HS-27A (cell line): ENCODE measurements at regions not wholly inside any gene's neighbourhood (a gene's known extent, or its start where the extent isn't known, plus 50 kb on each side); places are given as distances from the start of the nearest gene placed in this dataset.

Experiments used
- DNase-seq: peaks from one replicate; pipeline ENCODE4 v3.0.0-alpha.2; 2012; ENCODE audit warnings: low read depth, missing footprints

GRCh38 chr4:146998157-146998556 lies 52.5 kb upstream of the TTC29 start:
- no peak for DNase-seq

GRCh38 chr4:147003956-147004809 lies 58.5 kb upstream of the TTC29 start:
- no peak for DNase-seq

DNA sequence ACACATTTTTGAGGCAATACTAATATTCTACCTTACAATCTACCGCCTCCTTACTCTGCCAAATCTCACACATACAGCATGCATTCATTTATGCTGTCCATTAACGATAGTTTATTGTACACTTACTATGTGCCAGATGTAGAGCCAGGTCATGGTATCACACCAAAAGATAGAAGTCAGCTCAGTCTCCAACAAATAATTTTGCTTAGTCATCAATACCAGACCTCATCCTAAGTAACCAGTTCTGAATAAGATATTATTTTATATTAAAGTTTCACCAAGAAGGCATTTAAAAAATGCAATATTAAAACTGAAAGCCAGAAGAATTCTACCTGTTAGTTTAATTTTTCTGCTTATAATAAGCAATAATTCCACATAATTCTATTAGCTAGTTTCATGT lies 60.6 kb upstream of the TTC29 start:
- no peak for DNase-seq

DNA sequence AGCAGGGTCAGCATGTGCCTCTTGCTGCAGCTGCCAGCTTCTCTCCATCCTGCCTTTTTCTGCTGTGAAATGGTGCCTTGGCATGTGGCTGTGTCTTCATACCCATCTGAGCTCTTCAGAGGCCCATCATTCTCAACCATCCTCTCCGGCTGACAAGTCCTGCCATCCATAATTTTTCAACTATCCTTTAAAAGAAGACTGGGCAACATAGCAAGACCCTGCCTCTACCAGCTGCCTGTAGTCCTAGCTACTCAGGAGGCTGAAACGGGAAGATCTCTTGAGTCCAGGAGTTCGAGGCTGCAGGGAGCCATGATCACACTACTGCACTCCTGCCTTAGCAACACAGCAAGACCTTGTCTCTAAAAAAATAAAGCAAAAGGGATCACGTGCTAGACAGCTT lies 64.2 kb upstream of the TTC29 start:
- no peak for DNase-seq

DNA sequence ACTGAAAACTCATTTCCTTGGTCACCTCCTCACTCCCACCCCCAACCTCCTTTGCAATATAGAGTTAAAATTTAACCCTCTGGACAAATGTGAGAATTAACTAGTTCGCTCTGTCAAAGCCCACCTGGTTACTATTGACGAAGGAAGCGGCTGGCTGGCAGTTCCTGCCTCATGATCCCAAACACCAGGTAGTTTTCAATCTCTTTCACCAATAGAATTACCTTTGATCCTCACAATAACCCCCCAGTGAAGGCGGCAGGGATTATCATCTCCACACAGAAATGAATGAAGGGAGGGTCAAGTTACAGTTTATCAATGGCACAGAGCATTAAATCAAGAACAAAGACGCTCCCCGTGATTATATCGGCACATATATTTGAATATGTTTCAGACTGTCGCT lies 65.7 kb upstream of the TTC29 start:
- DNase-seq = no peak

DNA sequence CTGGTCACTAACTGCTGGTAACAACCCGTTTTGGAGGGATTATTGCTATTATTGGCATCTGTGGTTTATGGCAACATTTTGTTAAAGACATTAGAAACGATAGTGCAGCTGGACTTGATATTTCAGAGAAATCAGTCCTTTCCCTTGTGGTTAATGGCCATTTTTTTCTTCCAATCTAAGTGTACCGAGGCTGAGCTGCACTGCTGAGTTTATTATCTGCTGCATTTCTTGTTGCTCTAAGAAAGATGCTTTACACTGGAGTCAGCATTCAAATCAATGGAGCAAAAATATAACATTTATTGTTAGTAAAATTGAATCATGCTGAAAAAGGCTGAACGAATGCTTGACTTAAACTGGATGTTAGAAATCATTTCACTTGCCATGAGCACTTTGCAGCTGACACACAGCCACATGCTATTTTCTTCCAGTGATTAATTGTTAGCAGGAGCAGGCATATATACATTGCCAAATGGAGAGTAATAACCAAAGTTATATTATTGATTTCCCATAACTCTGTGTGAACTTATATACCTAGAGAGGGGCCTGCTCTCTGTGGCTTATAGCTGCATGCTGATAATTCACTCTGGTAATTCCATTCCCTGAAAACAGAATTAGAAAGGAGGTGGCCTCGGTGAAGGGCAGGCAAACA lies 66.5 kb upstream of the TTC29 start:
- no peak for DNase-seq

DNA sequence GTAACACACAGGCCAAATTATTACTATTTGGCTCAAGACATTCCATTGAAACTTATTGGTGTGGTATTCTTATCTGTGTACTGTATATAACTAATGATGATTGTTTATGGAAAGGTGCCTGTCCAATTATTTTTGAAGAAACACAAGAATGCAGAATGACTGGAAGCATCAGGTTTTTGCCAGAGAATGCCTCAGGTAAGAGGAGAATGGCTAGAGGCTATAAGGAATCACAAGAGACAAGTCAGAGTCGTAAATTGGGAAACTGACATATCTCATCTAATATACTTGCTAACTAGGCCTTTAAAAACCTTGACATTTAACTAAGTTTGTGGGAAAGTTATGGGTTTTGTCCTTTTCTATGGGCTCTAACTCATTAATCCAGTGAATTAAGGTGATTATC lies 69.3 kb upstream of the TTC29 start:
- DNase-seq = no peak

DNA sequence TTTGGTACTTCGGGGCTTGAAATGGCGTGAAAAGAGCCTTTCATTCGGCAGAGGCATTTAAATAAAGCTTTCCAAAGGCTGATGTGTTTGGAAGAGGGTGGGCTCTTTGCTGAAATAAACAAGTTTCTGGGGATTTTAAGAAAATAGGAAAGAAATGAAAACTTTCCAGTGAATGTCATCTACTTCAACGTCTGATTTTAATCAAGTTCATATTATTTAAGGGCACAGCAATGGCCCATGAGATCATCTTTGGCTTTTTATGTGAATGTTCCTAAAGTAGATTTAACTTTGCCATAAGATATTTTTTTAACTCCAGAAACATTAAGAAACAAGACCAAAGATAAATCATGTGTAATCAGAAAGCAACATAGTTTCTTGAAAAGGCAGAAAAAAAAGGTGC lies 69.8 kb upstream of the TTC29 start:
- DNase-seq = no peak

DNA sequence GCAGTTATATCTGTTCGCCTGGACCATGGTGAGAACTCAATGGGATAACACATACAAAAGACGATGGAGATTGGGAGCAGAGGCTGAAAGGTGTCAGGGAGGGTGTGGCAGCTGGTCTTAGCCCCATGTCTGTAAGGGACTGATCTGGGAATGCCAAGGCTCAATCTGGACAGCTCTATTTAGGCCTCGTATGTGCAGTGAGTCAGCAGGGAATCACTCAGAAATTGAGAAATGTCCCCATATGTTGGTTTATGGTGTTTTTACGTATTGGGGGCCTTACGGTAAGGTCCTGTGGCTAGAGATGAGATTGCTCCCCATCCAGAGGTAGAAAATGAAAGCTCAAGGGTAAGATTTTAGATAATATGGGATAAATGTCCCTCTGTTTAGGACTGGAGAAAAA lies 71.4 kb upstream of the TTC29 start:
- no peak for DNase-seq

GRCh38 chr4:147019091-147019490 lies 73.4 kb upstream of the TTC29 start:
- peak; percentile 47 for DNase-seq

DNA sequence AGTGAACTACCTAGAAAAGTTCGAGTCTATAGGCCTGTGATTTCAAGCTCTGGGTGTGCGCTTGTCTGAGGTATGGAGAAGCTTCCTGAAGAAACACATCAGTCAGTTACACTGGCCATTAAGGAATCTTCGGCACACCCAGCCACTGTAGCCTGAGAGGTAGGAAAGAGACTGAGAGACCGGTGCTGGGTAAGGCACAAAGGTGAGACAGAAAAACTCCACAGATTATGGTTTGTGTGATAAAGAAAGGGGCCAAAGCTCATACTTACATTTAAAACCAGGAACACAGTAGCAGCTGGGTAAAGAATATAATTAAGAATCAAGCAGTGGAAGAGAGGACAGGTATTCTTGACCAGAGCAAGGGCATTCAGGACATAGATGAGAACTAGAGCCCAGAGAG lies 74.8 kb upstream of the TTC29 start:
- DNase-seq = no peak

DNA sequence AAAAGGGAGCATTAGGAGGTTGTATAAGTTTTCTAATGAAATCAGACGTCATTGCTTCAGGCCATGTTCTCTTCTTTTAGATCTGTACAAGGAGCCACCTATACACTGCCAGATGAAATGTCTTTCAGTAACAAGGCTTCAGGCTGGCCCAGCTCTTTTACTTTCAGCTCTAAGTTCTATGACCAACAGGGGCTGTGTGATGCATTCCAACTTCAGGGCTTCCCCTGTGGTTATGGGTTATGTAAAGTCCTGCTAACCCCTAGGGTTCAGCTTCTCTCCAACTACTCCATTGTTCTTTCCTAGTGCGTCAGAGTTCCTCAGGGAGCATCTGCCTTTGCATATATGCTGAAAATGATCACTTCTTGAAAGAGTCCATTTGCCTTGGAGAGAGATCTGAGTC lies 79.4 kb upstream of the TTC29 start:
- DNase-seq = no peak

DNA sequence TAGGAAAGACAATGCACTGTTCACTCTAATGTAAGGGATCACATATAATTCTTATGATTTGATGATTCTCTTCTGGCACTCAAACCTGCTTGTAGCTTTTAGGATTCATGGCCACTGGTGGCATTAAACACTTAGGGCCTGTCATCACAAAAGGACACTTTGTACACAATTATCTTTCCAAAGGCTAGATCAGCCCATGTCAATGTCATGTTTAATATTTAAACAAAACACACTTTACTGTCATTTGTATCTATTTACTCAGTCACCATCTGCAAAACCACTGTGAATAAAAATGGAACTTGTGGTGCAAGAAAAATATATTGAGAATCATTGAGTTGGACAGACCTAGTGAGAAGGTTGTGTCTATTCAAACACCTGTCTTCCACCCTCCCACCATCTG lies 83.6 kb upstream of the TTC29 start:
- no peak for DNase-seq

- DNase-seq = no peak
Observed at GRCh38 chr4:147034372-147034771, 88.7 kb upstream of the TTC29 start.

- DNase-seq = no peak
Observed at GRCh38 chr4:147037069-147037468, 91.4 kb upstream of the TTC29 start.

GRCh38 chr4:147039976-147040575 lies 94.4 kb upstream of the TTC29 start:
- DNase-seq = no peak

GRCh38 chr4:147040874-147041273 lies 95.2 kb upstream of the TTC29 start:
- DNase-seq = no peak

- DNase-seq = no peak
Observed at GRCh38 chr4:147041376-147041775, 95.7 kb upstream of the TTC29 start.

DNA sequence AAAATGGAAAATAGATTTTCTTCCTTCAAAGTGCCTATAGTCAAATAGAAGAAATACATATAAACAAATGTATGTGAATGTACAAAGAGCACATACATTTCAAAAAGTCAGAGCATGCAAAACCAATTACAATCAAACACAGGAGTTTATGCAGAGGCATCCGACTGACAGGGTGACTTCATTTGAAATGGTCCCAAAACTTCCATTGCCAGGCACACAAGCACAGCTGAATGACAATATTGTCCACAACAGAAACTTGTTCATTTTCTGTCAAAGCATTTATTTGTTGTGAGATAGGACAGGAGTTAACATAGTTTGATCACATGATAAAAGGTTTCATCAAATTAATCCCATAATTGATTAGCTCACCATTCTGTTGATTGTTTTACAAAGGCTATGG lies 96.4 kb upstream of the TTC29 start:
- no peak for DNase-seq

- DNase-seq = no peak
Observed at GRCh38 chr4:147044241-147044640, 98.6 kb upstream of the TTC29 start.

- no peak for DNase-seq
Observed at GRCh38 chr4:147049946-147050345, 104.3 kb upstream of the TTC29 start.

GRCh38 chr4:147050356-147050765 lies 104.7 kb upstream of the TTC29 start:
- DNase-seq = no peak

- DNase-seq = no peak
Observed at GRCh38 chr4:147052361-147052760, 106.7 kb upstream of the TTC29 start.
